ENCODE measurements at regions not wholly inside any gene's neighbourhood (a gene's known extent, or its start where the extent isn't known, plus 50 kb on each side); places are given as distances from the start of the nearest gene placed in this dataset.

GRCh38 chr12:114981036-114981435, 297.1 kb upstream of the TBX3 start:
- no peak for DNase-seq (ENCODE audit: low spot score)

GRCh38 chr12:114976959-114977358, 293.0 kb upstream of the TBX3 start:
- no peak for DNase-seq (ENCODE audit: low spot score)

GRCh38 chr12:114976372-114976771, 292.4 kb upstream of the TBX3 start:
- DNase-seq (ENCODE audit: low spot score): no peak

DNA sequence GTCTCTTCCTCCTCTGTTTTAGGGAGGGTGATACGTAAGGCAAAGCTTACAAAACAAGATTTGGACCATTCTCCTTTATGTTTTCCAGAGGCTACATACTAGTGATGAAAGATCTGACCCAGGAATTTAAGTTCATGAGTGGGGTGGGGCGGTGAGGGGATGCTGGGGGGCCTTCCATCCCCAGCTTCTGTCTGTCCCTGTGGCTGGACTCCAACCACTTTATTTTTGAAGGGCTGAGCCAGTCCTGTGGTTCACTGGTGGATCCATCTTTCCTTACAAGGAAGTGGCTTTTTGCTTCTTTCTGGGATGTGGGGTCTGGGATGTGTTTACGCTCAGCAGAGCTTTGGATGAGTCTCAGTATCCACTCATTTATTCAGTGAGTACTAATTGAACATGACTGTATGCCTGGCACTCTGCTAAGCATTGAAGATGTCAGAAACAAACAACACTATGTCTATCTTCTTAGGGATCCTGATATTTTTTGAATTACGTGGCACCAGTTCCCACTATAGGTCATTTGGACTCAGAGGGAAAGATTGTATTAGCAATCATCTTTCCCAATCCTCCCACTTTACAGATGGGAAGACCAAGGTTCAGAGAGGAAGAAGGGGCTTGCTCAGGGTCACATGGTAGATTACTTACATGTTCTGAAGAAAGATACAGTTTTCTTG, 291.8 kb upstream of the TBX3 start:
- no peak for DNase-seq (ENCODE audit: low spot score)

DNA sequence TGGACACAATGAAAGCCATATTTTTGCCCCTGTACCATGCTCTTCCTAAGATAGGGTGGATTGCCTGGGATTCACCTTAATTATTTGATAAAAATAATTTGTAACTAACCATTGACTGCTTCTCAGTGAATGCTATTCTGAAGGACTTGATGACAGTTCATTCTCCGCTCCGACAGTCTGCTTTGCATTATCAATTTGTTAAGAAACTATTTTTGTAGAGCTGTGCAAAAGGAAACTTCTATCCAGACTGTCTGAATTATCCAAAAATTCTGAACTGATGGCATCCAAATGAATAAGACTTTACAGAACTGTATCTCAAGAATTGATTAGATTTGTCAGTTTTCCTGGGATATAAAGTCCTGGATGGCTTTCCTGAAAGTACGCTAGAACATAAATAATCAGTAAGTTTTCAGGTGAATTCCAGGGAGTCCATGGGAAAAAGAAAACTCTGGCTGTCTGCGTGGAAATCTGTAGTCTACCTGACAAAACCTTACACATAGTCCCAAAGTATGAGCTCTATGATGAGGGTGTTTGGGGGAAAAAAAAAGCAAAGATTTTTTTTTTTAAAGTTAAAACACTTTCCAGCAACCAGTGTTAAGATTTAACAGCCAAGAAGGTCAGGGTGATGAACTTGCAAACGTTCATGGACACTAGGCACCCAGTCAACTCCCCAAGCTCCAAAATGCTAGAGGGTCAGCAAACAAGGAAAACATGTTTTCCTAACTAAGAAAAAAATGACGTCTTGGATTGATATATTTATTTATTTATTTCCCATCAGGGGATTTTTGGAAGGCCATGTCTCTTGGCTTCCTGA, 291.1 kb upstream of the TBX3 start:
- no peak for DNase-seq (ENCODE audit: low spot score)

GRCh38 chr12:114974333-114974732, 290.4 kb upstream of the TBX3 start:
- DNase-seq (ENCODE audit: low spot score): no peak

DNA sequence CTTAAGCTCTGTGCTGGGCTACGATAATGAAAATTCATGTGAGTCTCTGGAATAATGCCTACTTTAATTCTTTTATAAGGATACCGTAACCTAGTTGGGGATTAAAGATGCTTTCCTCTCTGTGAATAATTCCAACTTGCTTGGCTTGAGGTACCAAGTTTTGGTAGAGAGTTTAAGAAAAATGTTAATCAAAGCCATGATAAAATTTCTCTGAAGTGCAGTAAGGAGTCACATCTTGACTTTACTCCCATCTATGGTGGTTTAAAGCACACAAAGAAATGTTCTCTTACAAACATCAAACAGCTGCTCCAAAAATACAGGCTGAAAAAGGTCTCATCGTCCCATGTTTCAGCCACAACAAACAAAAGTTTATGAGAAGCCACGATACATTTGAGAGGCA, 284.8 kb upstream of the TBX3 start:
- DNase-seq (ENCODE audit: low spot score): no peak

DNA sequence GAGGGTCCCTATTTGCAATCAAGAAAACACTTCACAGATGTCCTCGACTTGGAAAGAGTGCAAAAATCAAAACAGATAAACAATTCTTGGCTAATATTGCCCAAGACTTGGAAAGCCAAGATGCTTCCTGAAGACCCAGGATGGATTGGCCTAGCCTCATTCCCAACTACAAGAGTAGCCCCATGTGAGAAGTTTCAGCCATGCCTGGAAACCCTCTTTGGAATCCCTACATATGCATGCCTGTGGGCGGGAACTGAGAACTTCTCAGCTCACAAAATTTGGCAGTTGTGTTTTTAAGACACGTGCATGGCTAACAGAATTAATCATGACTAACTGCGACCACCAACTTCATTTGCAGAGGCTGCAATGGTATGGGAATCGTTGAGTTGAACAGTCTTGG, 283.2 kb upstream of the TBX3 start:
- no peak for DNase-seq (ENCODE audit: low spot score)

DNA sequence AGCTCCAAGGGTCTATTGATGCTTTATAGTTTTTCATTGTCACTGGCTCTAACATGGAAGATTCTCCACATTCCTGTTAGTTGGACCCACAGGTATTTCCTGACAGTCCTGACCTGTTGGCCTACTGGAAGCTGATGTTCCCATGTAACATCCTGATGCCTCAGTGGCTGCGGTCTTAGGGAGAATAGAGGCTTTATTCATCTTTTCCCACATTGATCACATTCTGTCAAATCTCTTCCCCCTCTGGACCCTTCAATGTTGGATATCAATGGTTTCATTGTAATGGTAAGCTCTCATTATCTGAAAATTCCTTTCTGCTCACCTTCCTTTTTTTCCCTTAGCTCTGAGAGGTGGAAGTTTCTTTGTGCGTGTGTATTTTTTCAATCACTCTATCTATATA, 280.9 kb upstream of the TBX3 start:
- DNase-seq (ENCODE audit: low spot score): no peak

DNA sequence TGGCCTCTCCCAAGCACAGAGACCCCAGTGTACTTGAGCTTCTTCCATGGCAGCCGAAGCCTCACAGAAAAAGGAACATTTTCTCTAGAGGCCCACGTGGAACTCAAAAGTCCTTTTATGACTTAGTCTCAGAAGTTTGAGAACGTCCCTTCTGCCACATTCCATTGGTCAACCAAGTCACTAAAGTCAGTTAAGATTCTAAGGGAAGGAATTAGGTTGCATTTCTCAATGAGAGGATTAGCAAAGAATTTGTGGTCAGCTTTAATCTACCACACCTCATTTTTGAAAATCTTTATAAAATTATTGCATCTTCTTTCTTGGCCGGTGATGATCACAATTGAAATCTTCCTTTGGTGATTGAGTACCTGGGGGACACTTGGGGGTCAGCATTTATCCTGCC, 279.9 kb upstream of the TBX3 start:
- no peak for DNase-seq (ENCODE audit: low spot score)

GRCh38 chr12:114961491-114961890, 277.5 kb upstream of the TBX3 start:
- no peak for DNase-seq (ENCODE audit: low spot score)

DNA sequence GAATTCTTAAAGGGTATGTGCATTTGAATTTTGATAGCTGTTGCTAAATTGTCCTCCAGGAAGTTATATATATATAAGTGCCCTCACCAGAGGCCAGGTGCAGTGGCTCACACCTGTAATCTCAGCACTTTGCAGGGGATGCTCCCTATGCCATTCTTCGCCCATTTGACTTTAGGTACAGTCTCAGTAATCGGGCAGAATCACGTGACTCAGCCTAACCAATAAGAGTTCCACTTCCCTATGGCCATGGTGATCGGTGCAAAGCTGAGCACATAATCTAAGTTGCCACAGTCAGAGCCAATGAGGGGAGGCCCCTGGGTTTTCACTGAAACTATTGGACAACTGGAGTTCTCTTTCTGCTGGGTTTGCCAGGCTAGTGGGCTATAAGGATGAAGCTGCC, 274.6 kb upstream of the TBX3 start:
- no peak for DNase-seq (ENCODE audit: low spot score)

GRCh38 chr12:114957225-114957624, 273.2 kb upstream of the TBX3 start:
- DNase-seq (ENCODE audit: low spot score): no peak

DNA sequence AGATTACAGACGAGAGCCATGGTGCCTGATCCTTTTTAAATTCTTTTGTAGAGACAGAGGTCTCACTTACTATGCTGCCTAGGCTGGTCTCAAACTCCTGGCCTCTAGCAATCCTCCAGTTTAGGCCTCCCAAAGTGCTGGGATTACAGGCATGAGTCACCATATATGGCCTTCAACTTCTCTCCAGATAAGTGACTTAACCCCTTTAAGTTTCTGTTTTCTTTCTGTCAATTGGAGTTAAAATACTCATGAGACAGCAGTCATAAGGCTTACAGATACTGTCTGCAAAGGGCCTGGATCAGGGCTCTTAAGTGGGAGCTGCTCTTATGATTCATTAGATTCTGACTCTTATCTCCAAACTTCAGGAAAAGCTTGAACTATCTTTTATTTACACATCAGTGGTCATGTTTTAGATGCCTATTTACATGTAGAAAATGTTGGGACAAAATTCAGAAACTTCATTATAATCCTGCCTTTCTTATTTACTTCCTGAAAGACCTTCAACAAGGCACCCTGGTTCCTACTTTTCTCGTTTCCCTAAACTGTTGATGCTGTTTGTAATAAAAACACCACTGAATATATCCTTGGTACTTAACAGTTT, 271.5 kb upstream of the TBX3 start:
- DNase-seq (ENCODE audit: low spot score): no peak

GRCh38 chr12:114954511-114955055, 270.6 kb upstream of the TBX3 start:
- DNase-seq (ENCODE audit: low spot score): no peak

- no peak for DNase-seq (ENCODE audit: low spot score)
Measured at GRCh38 chr12:114952573-114953271, 268.7 kb upstream of the TBX3 start.

DNA sequence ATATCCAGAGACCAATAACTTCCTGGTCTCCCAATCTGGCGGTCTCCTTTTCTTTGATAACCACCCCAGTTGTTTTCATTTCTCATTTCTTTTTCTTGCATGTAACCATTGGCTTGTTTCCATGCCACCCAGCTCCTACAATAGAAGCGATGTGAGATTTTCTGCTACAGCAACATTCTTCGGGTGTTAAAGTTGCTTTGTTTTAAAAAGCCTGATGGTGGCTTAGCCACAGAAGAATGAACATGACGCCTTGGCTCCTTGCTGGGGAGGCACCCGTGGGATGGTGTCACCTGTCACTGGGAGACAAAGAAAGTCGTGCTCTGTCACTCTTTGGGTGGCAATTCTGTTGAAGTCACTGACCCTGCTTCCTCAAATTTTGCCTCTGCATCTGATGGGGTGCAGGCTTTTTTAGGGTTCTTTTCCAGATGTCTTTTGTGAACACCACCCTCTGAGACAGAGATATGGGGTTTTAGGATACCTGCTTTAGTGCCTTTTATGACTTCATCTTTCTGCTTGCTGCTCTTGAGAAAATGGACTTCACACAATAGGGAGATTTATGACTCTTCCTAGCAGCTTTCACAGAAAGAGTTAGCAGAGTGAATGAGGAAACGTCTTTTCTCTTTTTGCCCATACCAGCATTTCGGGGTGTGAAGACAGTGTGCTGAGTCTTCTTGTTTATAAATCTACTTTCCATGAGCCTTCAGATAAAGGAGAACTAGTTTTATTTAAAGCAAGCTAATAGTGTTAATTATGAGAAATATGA, 265.3 kb upstream of the TBX3 start:
- no peak for DNase-seq (ENCODE audit: low spot score)

GRCh38 chr12:114945351-114945750, 261.4 kb upstream of the TBX3 start:
- DNase-seq (ENCODE audit: low spot score): no peak

- DNase-seq (ENCODE audit: low spot score): no peak
Measured at GRCh38 chr12:114944736-114945135, 260.8 kb upstream of the TBX3 start.

- DNase-seq (ENCODE audit: low spot score): no peak
Measured at GRCh38 chr12:114943601-114944000, 259.6 kb upstream of the TBX3 start.

GRCh38 chr12:114938487-114939210, 254.7 kb upstream of the TBX3 start:
- no peak for DNase-seq (ENCODE audit: low spot score)

Data from AG20443 (cell line).